HUDEP-2 (cell line): ENCODE measurements at regions not wholly inside any gene's neighbourhood (a gene's known extent, or its start where the extent isn't known, plus 50 kb on each side); places are given as distances from the start of the nearest gene placed in this dataset.

Experiments
- DNase-seq, 76 experiments: peaks; one replicate each; lab custom pipeline; 2025; ENCODE audit not compliant: unreplicated experiment in 76 of 76; lab: John Stamatoyannopoulos, UW

GRCh38 chr6:132934496-132934895 is 120.1 kb downstream of the RPS12 start:
- no peak for DNase-seq

- DNase-seq = no peak
These were observed 122.3 kb downstream of the RPS12 start for GRCh38 chr6:132936646-132937045.

- DNase-seq = peak in 38 of 76 experiments; percentile 4 to 59 (median 25)
These were observed 123.1 kb downstream of the RPS12 start for GRCh38 chr6:132937466-132937906.

- peak in 2 of 76 experiments; percentile 14 to 17 for DNase-seq
These were observed 134.5 kb downstream of the RPS12 start for GRCh38 chr6:132948889-132949288.

- DNase-seq = no peak
These were observed 136.2 kb downstream of the RPS12 start for GRCh38 chr6:132950566-132950965.

GRCh38 chr6:132952031-132952867 is 137.9 kb downstream of the RPS12 start:
- DNase-seq = no peak

GRCh38 chr6:132952986-132953385 is 138.6 kb downstream of the RPS12 start:
- no peak for DNase-seq

- no peak for DNase-seq
These were observed 139.9 kb downstream of the RPS12 start for GRCh38 chr6:132954222-132954621.

- DNase-seq = no peak
These were observed 140.6 kb downstream of the RPS12 start for GRCh38 chr6:132954936-132955335.

- no peak for DNase-seq
These were observed 145.4 kb downstream of the RPS12 start for GRCh38 chr6:132959639-132960326.

- DNase-seq = no peak
These were observed 146.4 kb downstream of the RPS12 start for GRCh38 chr6:132960720-132961119.

GRCh38 chr6:132961122-132961521 is 146.8 kb downstream of the RPS12 start:
- DNase-seq = no peak

- peak in 11 of 76 experiments; percentile 4 to 37 (median 11) for DNase-seq
These were observed 147.2 kb downstream of the RPS12 start for GRCh38 chr6:132961610-132962009.

GRCh38 chr6:132962936-132963868 is 148.8 kb downstream of the RPS12 start:
- peak in 70 of 76 experiments; percentile 11 to 84 (median 63) for DNase-seq

GRCh38 chr6:132964101-132964867 is 149.9 kb downstream of the RPS12 start:
- peak in 51 of 76 experiments; percentile 2 to 91 (median 76) for DNase-seq

GRCh38 chr6:132964868-132965382 is 150.6 kb downstream of the RPS12 start:
- peak in 4 of 76 experiments; percentile 5 to 18 (median 16) for DNase-seq

GRCh38 chr6:132967871-132968270 is 153.5 kb downstream of the RPS12 start:
- no peak for DNase-seq

GRCh38 chr6:132968419-132968950 is 154.1 kb downstream of the RPS12 start:
- DNase-seq = no peak

- DNase-seq = no peak
These were observed 154.8 kb downstream of the RPS12 start for GRCh38 chr6:132969196-132969595.
